A204.1 (cell line): ENCODE measurements at regions not wholly inside any gene's neighbourhood (a gene's known extent, or its start where the extent isn't known, plus 50 kb on each side); places are given as distances from the start of the nearest gene placed in this dataset.
"Not testable (repeated sequence)": the region's sequence is repeated elsewhere in the genome, so short reads cannot be mapped to it uniquely, and the experiment has no call there.

Source experiments
- FAIRE-seq: peaks from 2 replicates; lab custom pipeline; 2012; peaks lifted over from hg19 to GRCh38; lab: Jason Lieb, UNC

DNA sequence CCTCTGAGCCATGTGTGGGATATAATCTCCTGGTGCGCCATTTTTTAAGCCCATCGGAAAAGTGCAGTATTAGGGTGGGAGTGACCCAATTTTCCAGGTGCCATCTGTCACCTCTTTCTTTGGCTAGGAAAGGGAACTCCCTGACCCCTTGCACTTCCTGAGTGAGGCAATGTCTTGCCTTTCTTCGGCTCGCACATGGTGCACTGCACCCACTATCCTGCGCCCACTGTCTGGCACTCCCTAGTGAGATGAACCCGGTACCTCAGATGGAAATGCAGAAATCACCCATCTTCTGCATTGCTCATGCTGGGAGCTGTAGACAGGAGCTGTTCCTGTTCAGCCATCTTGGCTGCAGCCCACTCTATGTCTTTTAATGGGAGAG lies 64.7 kb downstream of the OR13A1 start:
- FAIRE-seq: not testable (repeated sequence)
